Esophagus muscularis mucosa (tissue), 4 donors: ENCODE measurements at regions not wholly inside any gene's neighbourhood (a gene's known extent, or its start where the extent isn't known, plus 50 kb on each side); places are given as distances from the start of the nearest gene placed in this dataset.

ENCODE experiments used
- CTCF ChIP-seq, 3 experiments: fragments of 200-600 bp in 2 of 3; fragments of 450-650 bp in 1 of 3; sonication (generic) in 2 of 3; IDR thresholded peaks; one replicate each; pipeline ENCODE4 v1.5.1; 2017 to 2019; ENCODE audit warnings: antibody characterized with exemption in 3 of 3, mild to moderate bottlenecking in 2 of 3, moderate library complexity in 1 of 3
- EP300 ChIP-seq: sonication (generic); formaldehyde crosslinking; IDR thresholded peaks from one replicate; pipeline ENCODE4 v1.6.1; 2017; ENCODE audit warnings: antibody characterized with exemption
- POLR2A ChIP-seq: fragments of 450-650 bp; IDR thresholded peaks from one replicate; pipeline ENCODE4 v1.6.1; 2017; ENCODE audit warnings: antibody characterized with exemption, moderate library complexity, mild to moderate bottlenecking, low read depth
- POLR2AphosphoS5 ChIP-seq, 2 donors: sonication (generic); formaldehyde crosslinking; IDR thresholded peaks; one replicate each; pipeline ENCODE4 v1.6.1; 2017; ENCODE audit warnings: antibody characterized with exemption in 2 of 2

- no peak for TF ChIP-seq CTCF (IDR thresholded peaks at IDR 0.05)
- no peak for TF ChIP-seq POLR2AphosphoS5 (IDR thresholded peaks at IDR 0.05)
- no peak for TF ChIP-seq POLR2A
- TF ChIP-seq EP300: no peak
These were observed 176.2 kb upstream of the LNX1 start for GRCh38 chr4:53767482-53767881.
